GM23248 (cell line): ENCODE measurements at regions not wholly inside any gene's neighbourhood (a gene's known extent, or its start where the extent isn't known, plus 50 kb on each side); places are given as distances from the start of the nearest gene placed in this dataset.

Experiments used
- EZH2 ChIP-seq: fragments of 200-600 bp; sonication (generic); IDR thresholded peaks from 2 replicates; pipeline ENCODE4 v1.6.1; 2018; ENCODE audit warnings: antibody characterized with exemption, mild to moderate bottlenecking; ENCODE audit not compliant: insufficient read depth, poor library complexity, severe bottlenecking
- EZH2phosphoT487 ChIP-seq: fragments of 200-600 bp; sonication (generic); IDR thresholded peaks from 2 replicates; pipeline ENCODE4 v1.6.1; 2018; ENCODE audit warnings: antibody characterized with exemption, moderate library complexity, mild to moderate bottlenecking, low read depth; ENCODE audit not compliant: insufficient read depth

GRCh38 chr13:58620176-58620575 is 988.6 kb downstream of the PCDH17 start:
- TF ChIP-seq EZH2 (no peak), EZH2phosphoT487 (no peak)
